ENCODE measurements at regions not wholly inside any gene's neighbourhood (a gene's known extent, or its start where the extent isn't known, plus 50 kb on each side); places are given as distances from the start of the nearest gene placed in this dataset.

- peak; percentile 47 for TF ChIP-seq CTCF (IDR thresholded peaks at IDR 0.05; ENCODE audit: low read depth, low read length)
- no peak for TF ChIP-seq POLR2A (IDR thresholded peaks at IDR 0.05; ENCODE audit: extremely low read depth, insufficient read length)
- no peak overlapping the region for H3K4me3 ChIP-seq (ENCODE audit: low read depth, low read length)
- peak; percentile 35 for DNase-seq (ENCODE audit: low read depth)
These were observed 154.5 kb downstream of the MYLK4 start for GRCh38 chr6:2596222-2596621.

DNA sequence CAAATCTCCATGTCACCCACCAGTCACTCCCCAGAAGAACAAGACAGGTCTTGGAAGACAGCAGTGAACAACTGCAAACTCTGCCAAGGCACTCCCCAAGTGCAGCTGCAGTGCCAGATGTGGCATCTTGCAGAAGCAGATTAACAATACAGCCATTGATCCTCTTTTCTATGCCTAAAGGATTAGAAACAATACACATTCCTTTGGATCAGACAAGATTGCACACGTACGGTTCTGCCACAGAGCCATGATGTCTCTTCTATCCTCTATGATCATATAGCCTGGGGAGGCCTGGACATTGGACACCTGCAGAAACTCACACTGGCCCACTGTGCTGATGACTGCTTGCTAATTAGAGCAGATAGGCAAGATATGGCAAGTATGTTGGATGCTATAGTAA, 155.9 kb downstream of the MYLK4 start:
- TF ChIP-seq, protein P1, sequence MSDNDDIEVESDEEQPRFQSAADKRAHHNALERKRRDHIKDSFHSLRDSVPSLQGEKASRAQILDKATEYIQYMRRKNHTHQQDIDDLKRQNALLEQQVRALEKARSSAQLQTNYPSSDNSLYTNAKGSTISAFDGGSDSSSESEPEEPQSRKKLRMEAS (IDR thresholded peaks at IDR 0.05; ENCODE audit: low read depth, low read length) = no peak
- TF ChIP-seq MYC (IDR thresholded peaks at IDR 0.05; ENCODE audit: low read depth, low read length) (no peak), CTCF (IDR thresholded peaks at IDR 0.05; ENCODE audit: low read depth, low read length) (no peak), POLR2A (IDR thresholded peaks at IDR 0.05; ENCODE audit: extremely low read depth, insufficient read length) (no peak)
- no peak for DNase-seq (ENCODE audit: low read depth)
- no peak overlapping the region for H3K4me3 ChIP-seq (ENCODE audit: low read depth, low read length)

GRCh38 chr6:2593167-2593566, 157.6 kb downstream of the MYLK4 start:
- no peak for DNase-seq (ENCODE audit: low read depth)
- TF ChIP-seq, protein P1 (IDR thresholded peaks at IDR 0.05; ENCODE audit: low read depth, low read length) = no peak
- no peak for TF ChIP-seq POLR2A (IDR thresholded peaks at IDR 0.05; ENCODE audit: extremely low read depth, insufficient read length)
- no peak for TF ChIP-seq MYC (IDR thresholded peaks at IDR 0.05; ENCODE audit: low read depth, low read length)
- no peak overlapping the region for H3K4me3 ChIP-seq (ENCODE audit: low read depth, low read length)

DNA sequence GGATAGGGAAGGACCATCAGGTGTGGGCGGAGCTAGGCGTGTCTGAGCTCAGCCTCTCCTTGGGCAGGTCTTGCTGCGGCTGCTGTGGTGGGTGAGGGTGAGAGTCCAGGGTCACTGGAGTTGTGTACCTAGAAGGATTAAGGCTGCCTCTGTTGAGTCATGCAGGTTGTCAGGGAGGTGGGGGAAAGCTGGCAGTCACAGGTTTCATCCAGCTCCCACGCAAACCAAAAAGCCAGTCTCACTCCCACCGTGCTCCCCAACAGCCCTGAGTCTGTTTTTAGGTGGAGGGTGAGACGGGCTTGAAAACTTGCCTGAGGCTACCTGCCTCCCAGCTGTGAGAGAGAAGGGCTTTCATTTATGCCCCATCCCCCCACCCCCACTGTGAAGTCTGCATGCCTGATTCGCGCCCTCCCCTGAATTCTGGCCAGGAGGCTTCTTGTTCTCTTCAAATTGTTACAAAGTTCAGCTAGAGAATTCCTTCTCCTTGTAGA, 161.5 kb downstream of the MYLK4 start:
- no peak overlapping the region for H3K4me3 ChIP-seq (ENCODE audit: low read depth, low read length)
- TF ChIP-seq POLR2A (IDR thresholded peaks at IDR 0.05; ENCODE audit: extremely low read depth, insufficient read length) (no peak), MYC (IDR thresholded peaks at IDR 0.05; ENCODE audit: low read depth, low read length) (no peak), CTCF (IDR thresholded peaks at IDR 0.05; ENCODE audit: low read depth, low read length) (no peak)
- TF ChIP-seq, protein P1 (IDR thresholded peaks at IDR 0.05; ENCODE audit: low read depth, low read length) = no peak
- DNase-seq (ENCODE audit: low read depth) = no peak

- TF ChIP-seq MYC (IDR thresholded peaks at IDR 0.05; ENCODE audit: low read depth, low read length) (no peak), CTCF (IDR thresholded peaks at IDR 0.05; ENCODE audit: low read depth, low read length) (no peak), POLR2A (IDR thresholded peaks at IDR 0.05; ENCODE audit: extremely low read depth, insufficient read length) (no peak)
- TF ChIP-seq, protein P1 (IDR thresholded peaks at IDR 0.05; ENCODE audit: low read depth, low read length) = no peak
- no peak overlapping the region for H3K4me3 ChIP-seq (ENCODE audit: low read depth, low read length)
- DNase-seq (ENCODE audit: low read depth) = no peak
These were observed 167.3 kb downstream of the MYLK4 start for GRCh38 chr6:2583459-2583858.

- no peak for TF ChIP-seq POLR2A (IDR thresholded peaks at IDR 0.05; ENCODE audit: extremely low read depth, insufficient read length)
- no peak for DNase-seq (ENCODE audit: low read depth)
- H3K4me3 ChIP-seq (ENCODE audit: low read depth, low read length) = no peak overlapping the region
These were observed 168.5 kb downstream of the MYLK4 start for GRCh38 chr6:2582268-2582667.

DNA sequence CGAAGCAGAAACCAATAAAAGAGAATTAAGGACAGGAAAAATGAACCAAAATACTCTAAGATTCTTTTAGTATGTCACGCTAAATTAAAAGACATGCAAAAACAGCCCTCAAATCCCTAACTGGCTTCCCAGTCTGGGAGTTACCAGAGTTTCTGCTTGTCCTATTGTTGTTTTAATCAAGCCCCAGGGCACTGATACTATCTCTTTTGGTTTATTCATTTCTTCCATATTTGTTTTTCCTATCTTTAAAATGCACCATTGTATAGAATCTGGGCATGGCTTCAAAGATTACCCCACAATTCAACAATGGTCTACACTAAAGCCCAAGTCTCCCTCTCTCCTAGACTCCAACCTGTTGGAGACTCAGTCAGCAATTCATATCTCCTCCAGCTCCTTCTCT, 169.1 kb downstream of the MYLK4 start:
- no peak overlapping the region for H3K4me3 ChIP-seq (ENCODE audit: low read depth, low read length)
- DNase-seq (ENCODE audit: low read depth) = no peak
- TF ChIP-seq CTCF (IDR thresholded peaks at IDR 0.05; ENCODE audit: low read depth, low read length) (no peak), MYC (IDR thresholded peaks at IDR 0.05; ENCODE audit: low read depth, low read length) (no peak), POLR2A (IDR thresholded peaks at IDR 0.05; ENCODE audit: extremely low read depth, insufficient read length) (no peak)
- TF ChIP-seq, protein P1 (IDR thresholded peaks at IDR 0.05; ENCODE audit: low read depth, low read length) = no peak

Data from NB4 (cell line).